Embryonic facial prominence (tissue), 1 donor: ENCODE measurements at regions not wholly inside any gene's neighbourhood (a gene's known extent, or its start where the extent isn't known, plus 50 kb on each side); places are given as distances from the start of the nearest gene placed in this dataset.

Experiments used
- DNase-seq: peaks from one replicate; pipeline ENCODE4 v3.0.0-alpha.2; 2016; ENCODE audit errors: extremely low spot score

- no peak for DNase-seq
Measured at GRCh38 chr12:114302606-114303315, 103.2 kb downstream of the TBX5 start.

GRCh38 chr12:114302117-114302516 is 103.8 kb downstream of the TBX5 start:
- DNase-seq: no peak

GRCh38 chr12:114294303-114294685 is 111.7 kb downstream of the TBX5 start:
- no peak for DNase-seq

- no peak for DNase-seq
Measured at GRCh38 chr12:114293571-114294302, 112.2 kb downstream of the TBX5 start.

- no peak for DNase-seq
Measured at GRCh38 chr12:114293073-114293472, 112.9 kb downstream of the TBX5 start.

- no peak for DNase-seq
Measured at GRCh38 chr12:114291389-114292060, 114.4 kb downstream of the TBX5 start.

- DNase-seq: no peak
Measured at GRCh38 chr12:114287821-114288525, 118.0 kb downstream of the TBX5 start.

- DNase-seq: no peak
Measured at GRCh38 chr12:114286145-114286544, 119.8 kb downstream of the TBX5 start.

- DNase-seq: no peak
Measured at GRCh38 chr12:114285554-114285953, 120.4 kb downstream of the TBX5 start.

- no peak for DNase-seq
Measured at GRCh38 chr12:114284041-114284440, 121.9 kb downstream of the TBX5 start.

- no peak for DNase-seq
Measured at GRCh38 chr12:114275932-114276785, 129.8 kb downstream of the TBX5 start.

- DNase-seq: no peak
Measured at GRCh38 chr12:114275086-114275485, 130.9 kb downstream of the TBX5 start.

GRCh38 chr12:114274131-114274530 is 131.8 kb downstream of the TBX5 start:
- DNase-seq: no peak

GRCh38 chr12:114272605-114273004 is 133.3 kb downstream of the TBX5 start:
- no peak for DNase-seq

GRCh38 chr12:114272071-114272470 is 133.9 kb downstream of the TBX5 start:
- DNase-seq: no peak

GRCh38 chr12:114269153-114269552 is 136.8 kb downstream of the TBX5 start:
- no peak for DNase-seq

GRCh38 chr12:114266536-114266935 is 139.4 kb downstream of the TBX5 start:
- DNase-seq: no peak

GRCh38 chr12:114265036-114265435 is 140.9 kb downstream of the TBX5 start:
- no peak for DNase-seq

GRCh38 chr12:114263056-114263805 is 142.7 kb downstream of the TBX5 start:
- no peak for DNase-seq

GRCh38 chr12:114257687-114258086 is 148.3 kb downstream of the TBX5 start:
- no peak for DNase-seq

GRCh38 chr12:114254998-114255397 is 150.9 kb downstream of the TBX5 start:
- DNase-seq: no peak
